GM19025 (cell line): ENCODE measurements at regions not wholly inside any gene's neighbourhood (a gene's known extent, or its start where the extent isn't known, plus 50 kb on each side); places are given as distances from the start of the nearest gene placed in this dataset.
"Not testable (repeated sequence)": the region's sequence is repeated elsewhere in the genome, so short reads cannot be mapped to it uniquely, and the experiment has no call there.

Source experiments
- ATAC-seq: cut with Tn5 transposase; IDR thresholded peaks from one replicate; pipeline ENCODE4 v1.9.1; 2021; ENCODE audit warnings: mild to moderate bottlenecking, low read depth, moderate library complexity; ENCODE audit not compliant: unreplicated experiment

DNA sequence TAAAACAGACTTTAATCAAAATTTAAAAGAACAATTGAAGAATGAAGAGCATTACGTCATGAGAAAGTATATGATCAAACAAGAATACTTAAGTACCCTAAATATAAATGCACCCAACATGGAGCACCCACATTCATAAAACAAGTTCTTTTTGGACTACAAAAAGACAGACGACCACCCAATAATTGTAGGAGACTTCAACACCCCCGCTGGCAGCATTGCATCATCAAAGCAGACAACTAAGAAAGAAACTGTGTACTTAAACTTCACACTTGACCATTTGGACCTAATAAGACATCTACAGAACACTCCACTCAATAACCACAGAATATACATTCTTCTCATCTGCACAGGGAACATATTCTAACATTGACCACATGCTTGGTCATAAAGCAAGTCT lies 291.7 kb upstream of the ZNF322 start:
- not testable (repeated sequence) for ATAC-seq

DNA sequence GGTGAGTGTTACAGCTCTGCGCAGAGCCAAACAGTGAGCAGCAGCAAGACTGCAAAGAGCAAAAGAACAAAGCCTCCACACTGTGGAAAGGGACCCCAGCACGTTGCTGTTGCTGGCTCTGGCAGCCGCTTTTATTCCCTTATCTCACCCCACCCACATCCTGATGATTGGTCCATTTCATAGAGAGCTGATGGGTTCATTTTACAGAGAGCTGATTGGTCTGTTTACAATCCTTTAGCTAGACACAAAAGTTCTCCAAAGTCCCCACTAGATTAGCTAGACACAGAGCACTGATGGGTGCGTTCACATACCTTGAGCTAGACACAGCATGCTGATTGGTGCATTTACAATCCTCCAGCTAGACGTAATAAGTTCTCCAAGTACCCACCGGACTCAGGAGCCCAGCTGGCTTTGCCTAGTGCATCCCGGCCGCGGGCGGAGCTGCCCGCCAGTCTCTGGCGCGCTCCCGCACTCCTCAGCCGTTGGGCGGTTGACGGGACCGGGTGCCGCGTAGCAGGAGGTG lies 291.4 kb upstream of the PRSS16 start:
- not testable (repeated sequence) for ATAC-seq

DNA sequence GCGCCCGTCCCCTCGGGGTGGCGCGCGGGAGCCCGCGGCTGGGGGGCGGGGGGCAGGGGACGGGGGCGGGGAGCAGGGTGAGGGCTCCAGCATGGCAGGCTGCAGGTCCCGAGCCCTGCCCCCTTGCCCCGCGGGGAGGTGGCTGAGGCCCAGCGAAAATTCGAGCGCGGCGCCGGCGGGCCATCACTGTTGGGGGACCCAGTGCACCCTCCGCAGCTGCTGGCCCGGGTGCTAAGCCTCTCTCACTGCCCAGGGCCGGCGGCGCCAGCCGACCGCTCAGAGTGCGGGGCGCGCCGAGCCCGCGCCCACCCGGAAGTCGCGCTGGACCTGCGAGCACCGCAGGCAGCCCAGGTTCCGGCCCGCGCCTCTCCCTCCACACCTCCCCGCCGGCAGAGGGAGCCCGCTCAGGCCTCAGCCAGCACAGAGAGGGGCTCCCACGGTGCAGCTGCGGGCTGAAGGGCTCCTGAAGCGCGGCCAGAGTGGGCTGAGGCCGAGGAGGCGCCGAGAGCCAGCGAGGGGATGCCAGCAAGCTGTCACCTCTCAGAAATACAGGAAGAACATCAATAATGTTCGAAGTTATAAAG lies 290.8 kb upstream of the PRSS16 start:
- ATAC-seq, result not testable (repeated sequence)

DNA sequence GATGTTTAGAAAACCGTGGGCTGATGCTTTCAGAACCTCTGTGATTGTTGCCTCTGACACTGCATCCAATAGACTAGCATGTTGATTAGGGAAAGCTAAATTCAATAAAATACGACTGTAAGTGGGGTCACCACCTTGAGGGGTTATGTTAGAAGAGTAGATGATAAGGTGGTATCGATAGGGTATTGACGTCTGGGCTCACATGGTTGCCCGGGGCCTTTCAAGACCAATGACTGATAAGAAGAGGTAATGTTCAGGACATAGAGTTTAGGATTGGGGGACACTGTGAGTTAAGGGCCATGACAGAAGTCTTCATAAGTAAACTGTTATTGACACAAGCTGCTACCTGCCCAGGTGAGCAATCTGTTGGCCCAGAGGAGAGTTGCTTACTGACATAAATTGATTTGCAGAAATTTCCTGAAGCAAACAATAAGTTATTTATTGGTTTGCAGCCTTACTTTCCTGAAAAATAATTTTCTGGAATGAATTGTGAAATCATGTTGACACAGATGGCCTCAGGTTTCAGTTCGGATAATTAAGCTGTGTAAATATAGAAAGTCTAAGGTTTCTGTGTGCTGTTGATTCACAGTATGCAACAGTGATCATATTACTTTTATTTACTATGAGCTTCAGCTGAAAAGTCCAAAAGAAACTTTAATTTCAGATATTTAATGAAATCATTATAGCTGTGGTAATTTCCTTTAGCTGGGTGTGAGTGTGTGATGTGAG lies 289.9 kb upstream of the PRSS16 start:
- not testable (repeated sequence) for ATAC-seq

DNA sequence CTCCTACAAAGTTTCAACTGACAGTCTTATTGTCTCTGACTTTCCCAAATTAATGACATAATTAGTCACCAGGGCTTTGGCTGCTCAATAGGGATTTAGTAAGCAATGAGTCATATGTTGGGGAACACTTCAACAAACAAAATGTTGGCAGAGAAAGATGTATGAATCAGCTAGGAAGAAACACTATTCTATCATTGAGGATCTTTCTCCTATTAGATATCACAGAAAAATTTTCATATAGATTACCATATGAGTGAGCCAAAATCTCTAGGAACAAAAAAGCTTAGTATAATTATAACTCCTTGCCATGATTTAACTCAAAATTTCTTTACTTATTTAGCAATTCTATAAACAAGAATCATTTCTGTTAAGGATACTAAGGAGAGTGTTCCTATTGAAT lies 286.3 kb upstream of the PRSS16 start:
- ATAC-seq, result not testable (repeated sequence)

DNA sequence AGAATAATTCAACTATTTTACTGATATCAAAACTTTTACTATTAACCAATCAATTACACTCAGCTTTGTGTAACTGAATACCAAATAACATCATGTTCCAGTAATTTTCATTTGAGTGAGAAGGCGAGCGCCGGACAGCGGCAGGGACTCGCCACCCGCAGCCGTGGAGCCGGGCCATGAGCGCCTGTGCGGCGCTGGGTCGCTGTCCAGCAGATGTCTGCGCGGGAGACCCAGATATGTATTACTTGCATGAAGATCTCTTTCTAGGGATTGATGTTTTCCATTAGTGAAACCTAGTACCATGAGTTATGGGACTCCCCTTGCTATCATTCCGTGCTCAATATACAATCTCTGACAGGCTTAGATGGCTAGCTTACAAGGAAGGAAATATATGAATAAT lies 245.1 kb upstream of the PRSS16 start:
- ATAC-seq, result no peak

DNA sequence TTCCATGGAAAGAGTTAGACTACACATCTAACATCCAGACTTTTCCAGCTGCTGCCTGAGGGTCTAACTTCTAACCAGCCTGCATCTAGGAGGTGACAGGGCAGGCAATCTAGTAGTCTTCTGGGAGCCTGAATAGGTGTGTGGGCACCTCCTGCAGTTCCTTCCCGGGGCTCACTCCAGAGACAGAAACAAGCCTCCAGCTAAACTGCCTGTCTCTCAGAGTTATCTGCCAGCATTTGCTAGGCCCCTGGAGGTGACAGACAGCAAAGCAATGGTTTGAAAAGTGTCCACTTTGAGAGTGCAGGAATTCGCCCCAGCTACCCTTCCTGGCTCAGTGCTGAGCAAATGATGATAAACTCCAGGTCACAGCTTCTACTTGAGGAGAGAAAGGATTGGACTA lies 240.5 kb upstream of the PRSS16 start:
- ATAC-seq, result no peak

DNA sequence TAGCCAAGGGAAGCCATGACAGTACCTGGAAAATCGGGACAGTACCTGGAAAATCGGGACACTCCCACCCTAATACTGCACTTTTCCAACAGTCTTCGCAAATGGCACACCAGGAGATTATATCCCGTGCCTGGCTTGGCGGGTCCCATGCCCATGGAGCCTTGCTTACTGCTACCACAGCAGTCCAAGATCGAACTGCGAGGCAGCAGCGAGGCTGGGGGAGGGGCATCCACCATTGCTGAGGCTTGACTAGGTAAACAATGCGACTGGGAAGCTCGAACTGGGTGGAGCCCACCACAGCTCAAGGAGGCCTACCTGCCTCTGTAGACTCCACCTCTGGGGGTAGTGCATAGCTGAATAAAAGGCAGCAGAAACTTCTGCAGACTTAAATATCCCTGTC lies 238.9 kb upstream of the PRSS16 start:
- not testable (repeated sequence) for ATAC-seq

DNA sequence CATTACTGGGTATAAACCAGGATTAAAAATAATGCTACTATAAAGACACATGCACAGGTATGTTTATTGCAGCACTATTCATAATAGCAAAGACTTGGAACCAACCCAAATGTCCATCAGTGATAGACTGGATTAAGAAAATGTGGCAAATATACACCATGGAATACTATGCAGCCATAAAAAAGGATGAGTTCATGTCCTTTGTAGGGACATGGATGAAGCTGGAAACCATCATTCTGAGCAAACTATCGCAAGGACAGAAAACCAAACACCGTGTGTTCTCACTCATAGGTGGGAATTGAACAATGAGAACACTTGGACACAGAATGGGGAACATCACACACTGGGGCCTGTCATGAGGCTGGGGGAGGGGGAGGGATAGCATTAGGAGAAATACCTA lies 233.4 kb upstream of the PRSS16 start:
- ATAC-seq, result not testable (repeated sequence)

DNA sequence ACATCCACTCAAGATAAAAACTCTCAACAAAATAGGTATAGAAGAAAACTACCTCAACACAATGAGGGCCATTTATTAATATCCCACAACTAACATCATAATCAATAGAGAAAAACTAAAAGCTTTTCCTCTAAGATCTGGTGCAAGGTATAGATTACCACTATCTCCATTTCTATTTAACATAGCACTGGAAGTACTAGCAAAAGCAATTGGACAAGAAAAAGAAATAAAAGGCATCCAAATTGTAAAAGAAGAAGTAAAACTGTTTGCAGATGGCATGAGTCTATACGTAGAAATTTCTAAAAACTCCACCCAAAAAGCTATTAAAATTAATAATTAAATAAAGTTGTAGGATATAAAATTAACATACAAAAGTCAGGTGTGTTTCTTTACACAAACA lies 230.8 kb upstream of the PRSS16 start:
- no peak for ATAC-seq

DNA sequence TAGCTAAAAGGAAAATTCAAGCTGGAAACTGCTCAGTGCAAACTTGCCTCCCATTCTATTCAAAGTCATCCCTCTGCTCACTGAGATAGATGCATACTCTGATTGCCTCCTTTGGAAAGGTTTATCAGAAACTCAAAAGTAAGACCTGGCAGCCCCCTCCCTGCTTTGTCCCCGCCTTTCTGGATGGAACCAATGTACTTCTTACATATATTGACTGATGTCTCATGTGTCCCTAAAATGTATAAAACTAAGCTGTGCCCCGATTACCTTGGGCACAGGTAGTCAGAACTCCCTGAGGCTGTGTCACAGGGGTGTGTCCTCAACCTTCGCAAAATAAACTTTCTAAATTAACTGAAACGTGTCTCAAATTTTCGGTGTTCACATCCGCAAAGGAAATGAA lies 229.1 kb upstream of the PRSS16 start:
- ATAC-seq, result not testable (repeated sequence)

DNA sequence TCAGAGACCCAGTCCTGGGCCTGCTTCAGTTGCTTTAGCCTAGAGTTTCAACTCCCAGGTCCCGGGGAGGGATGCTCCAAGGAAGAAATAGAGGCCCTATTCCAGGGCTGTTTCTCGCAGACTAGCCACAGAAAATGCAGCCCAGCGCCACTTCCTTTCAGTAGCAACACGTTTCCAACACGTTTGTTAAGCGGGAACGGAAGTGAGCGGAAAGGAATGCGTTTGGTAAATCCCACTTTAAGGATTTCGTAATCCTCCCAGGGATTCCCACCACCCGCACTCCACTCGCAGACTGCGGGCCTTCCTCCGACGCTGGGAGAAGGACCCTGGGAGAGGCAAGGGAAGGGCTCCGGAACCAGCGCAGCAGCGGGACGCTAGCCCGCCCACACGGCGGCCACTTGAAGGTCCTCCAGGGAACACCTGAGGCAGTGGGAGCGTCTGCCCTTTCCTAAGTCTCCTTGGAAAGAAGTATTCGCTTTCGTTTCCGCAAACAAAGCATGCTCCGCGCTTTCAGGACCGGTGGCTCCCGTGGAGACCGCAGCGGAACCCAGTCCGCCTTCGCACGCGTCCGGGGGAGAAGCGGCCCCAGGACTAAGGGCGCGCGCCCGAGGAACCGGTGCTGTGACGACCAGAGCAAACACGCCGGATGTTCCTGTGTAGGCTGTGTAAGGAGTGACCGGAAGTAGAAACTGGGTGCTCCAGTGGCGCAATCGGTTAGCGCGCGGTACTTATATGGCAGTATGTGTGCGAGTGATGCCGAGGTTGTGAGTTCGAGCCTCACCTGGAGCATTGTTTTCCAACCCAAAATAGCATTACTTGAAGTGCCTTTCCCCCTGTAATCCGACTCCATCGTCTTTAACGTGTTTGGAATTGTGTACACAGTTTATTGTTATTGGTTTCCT lies 227.6 kb upstream of the PRSS16 start:
- peak; percentile 81 for ATAC-seq

DNA sequence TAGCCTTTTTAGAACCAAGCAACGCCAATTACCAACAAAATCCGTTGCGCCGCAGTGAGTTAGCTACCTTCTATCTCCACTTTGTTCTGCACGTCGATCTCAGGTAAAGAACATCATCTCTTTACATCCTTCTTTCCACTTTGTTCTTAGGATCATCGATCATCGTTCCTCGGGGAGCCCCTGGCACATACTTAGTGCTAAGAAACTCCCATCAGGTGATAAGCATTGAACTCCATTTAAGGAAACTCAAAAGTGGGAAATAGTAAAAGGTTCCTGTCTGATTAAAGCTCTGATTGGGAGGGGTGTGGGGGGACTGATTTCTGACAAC lies 227.0 kb upstream of the PRSS16 start:
- no peak for ATAC-seq

DNA sequence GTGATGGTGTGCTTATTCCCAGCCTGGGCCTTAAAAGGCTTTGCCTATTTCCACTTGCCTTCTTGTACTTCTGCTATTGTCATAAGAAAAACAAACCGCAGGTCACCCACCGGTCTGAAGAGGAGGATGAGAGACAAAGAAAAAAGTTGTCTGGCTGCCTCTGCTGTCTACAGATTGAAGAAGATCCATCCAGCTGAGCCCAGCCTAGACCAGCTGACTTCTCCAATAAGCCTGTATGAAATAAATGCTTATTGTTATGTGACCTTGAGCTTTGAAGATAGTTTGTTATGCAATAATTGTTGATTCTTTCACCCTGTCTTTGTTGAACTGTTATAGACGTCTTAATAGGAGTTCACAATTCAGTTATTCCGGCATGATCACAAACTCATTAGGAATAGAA lies 223.8 kb upstream of the PRSS16 start:
- no peak for ATAC-seq

DNA sequence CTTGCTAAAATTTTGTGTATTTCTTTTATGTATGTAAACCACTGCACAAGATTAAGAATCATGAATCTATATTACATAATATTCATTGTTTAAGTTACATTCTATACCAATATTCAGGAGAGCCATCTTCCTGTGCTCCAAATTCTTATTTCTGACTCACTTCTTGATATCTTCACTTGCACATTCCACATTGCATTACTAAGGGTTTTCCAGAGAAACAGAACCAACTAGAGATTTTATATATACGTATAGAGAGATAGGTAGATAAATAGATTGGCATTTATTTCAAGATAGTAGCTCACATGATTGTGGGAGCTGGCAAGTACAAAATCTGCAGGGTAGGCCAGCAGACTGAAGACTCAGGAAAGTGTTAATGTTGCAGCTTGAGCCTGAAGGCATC lies 222.2 kb upstream of the PRSS16 start:
- ATAC-seq, result no peak

DNA sequence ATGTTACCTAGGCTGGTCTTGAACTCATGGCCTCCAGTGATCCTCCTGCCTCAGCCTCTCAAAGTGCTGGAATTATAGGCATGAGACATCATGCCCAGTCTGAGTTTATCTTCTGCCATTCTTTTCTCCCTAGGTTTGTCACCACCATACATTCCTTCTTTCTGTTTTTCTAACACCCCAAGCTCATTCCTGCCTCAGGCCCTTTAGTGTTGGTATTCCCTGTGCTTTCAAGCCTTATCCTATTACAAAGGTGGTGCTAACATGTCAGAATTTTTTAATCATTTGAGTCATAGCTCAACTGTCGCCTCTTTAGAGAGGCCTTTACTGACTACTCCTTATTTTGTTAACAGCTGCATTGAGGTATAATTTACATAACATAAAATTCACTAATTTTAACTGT lies 221.1 kb upstream of the PRSS16 start:
- ATAC-seq, result no peak

DNA sequence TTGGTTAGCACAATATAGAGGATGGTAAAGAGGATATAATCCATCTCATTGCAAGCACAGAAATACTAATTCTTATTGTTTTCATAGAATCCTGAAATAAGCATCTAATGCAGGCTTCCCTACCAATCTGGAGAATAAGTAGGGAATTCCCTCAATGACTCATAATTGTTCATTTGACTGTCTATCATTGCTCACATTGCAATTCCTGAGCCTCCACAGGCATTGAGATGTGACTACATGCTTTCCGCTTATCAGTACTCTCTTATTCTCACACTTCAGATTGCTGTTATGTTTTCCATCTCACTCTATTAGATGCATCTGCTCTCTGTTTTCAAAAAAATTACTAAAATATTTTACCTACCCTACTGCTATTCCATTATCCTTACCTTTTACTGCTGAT lies 216.2 kb upstream of the PRSS16 start:
- ATAC-seq, result no peak

DNA sequence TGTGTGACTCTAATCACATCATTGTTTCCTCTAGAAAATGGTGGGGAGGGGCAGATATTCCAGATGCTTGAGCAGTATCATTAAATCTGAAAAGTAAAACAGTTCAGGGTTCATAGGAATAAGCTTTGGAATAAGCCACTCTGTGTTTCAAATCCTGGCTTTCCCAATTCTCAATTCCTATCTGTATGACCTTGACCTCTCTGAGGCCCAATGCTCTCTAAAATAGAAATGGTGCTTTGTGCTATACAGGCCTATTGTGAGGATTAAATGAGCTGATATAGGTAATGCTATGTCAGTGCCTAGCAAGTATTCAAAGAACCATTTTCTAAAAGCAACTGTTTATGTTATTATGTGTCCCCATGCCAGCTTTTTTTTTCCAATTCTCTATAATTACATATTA lies 209.0 kb upstream of the PRSS16 start:
- no peak for ATAC-seq

DNA sequence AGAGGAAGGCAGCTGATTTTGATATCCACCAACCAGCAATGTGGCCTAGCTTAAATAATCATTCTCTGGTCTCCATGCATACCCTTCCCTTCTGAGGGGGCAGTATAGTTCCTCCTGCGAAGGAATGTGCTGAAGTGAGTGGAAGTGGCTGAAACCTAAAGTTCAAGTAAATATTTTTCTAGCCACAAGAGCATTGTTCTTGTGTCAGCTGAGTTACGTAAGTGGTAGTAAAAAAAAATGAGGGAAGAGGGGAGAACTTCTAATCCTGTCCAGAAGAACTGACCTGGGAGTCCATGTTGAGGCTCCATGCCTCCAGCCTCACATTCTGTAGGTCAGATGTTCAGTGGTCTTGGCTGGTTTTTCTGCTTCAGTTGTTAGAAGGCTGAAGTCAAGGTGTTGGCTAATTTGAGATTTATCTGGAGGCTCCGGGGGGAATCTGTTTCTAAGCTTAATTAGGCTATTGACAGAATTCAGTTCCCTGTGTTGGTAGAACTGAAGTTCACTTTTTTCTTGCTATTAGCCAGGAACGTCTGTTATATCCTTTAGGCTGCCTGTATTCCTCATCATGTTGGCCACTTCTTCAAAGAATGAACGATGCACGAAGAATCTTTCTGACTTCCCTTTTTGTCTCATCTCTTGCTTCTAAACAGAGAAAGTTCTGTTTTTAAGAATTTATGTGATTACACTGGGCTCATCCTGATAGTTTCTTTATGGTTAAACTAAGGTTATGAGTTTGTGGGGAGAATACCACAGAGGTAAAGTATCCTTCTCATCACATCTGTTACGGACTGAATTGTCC lies 207.1 kb upstream of the PRSS16 start:
- no peak for ATAC-seq

DNA sequence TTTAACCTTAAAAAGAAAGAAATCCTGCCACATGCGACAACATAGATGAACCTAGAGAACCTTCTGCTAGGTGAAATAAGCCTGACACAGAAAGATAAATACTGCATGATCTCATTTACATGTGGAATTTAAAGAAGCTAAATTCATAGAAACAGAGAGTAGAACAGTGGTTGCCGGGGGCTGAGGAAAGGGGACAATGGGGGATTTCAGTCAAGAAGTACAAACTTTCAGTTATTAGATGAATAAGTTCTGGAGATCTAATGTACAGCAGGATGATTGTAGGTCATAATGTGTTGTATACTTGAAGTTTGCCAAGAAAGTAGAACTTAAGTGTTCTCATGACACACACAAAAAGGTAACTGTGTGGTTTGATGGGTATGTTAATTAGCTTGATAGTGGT lies 204.3 kb upstream of the PRSS16 start:
- ATAC-seq, result no peak

DNA sequence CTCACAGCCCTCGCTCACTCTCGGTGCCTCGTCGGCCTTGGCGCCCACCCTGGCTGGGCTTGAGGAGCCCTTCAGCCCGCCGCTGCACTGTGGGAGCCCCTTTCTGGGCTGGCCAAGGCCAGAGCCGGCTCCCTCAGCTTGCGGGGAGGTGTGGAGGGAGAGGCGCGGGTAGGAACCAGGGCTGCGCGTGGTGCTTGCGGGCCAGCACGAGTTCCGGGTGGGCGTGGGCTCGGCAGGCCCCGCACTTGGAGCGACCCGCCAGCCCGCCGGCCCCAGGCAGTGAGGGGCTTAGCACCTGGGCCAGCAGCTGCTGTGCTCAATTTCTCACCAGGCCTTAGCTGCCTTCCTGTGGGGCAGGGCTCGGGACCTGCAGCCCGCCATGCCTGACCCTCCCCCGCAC lies 202.4 kb upstream of the PRSS16 start:
- ATAC-seq, result not testable (repeated sequence)
